Adrenal gland (tissue), 5 donors: ENCODE measurements at regions not wholly inside any gene's neighbourhood (a gene's known extent, or its start where the extent isn't known, plus 50 kb on each side); places are given as distances from the start of the nearest gene placed in this dataset.

Source experiments
- CTCF ChIP-seq, 6 experiments: fragments of 450-650 bp in 4 of 6; fragments of 200-600 bp in 2 of 6; sonication (generic) in 1 of 6; IDR thresholded peaks; 1 replicate in 5 of 6; 2 replicates in 1 of 6; pipeline versions ENCODE4 v1.5.1 to v1.8.0; 2016 to 2021; ENCODE audit warnings: antibody characterized with exemption in 6 of 6, mild to moderate bottlenecking in 2 of 6, moderate library complexity in 1 of 6
- POLR2A ChIP-seq, 2 donors: fragments of 450-650 bp; IDR thresholded peaks; one replicate each; pipeline ENCODE4 v1.6.1; 2017; ENCODE audit warnings: antibody characterized with exemption in 2 of 2, mild to moderate bottlenecking in 2 of 2, moderate library complexity in 1 of 2
- donor health status: DM: no; HTN: no; CAD: no.

GRCh38 chr1:68285046-68285445 is 52.7 kb upstream of the WLS start:
- no peak for TF ChIP-seq CTCF (IDR thresholded peaks at IDR 0.05)
- TF ChIP-seq POLR2A (IDR thresholded peaks at IDR 0.05), result no peak
